Adrenal gland (tissue), 9 donors: ENCODE measurements at regions not wholly inside any gene's neighbourhood (a gene's known extent, or its start where the extent isn't known, plus 50 kb on each side); places are given as distances from the start of the nearest gene placed in this dataset.
A peak's percentile ranks its signal among the peaks of the same experiment; 100 is the strongest.

Source experiments
- DNase-seq, 7 donors: peaks; one replicate each; pipeline ENCODE4 v3.0.0-alpha.2; 2019 to 2020
- H3K27ac ChIP-seq, 5 donors: fragments of 200-600 bp; sonication (generic) in 4 of 5; 1 replicate in 3 of 5; 2 replicates in 2 of 5; pipeline versions ENCODE4 v1.5.1 to v1.8.0; 2016 to 2020; ENCODE audit warnings: mild to moderate bottlenecking in 1 of 5
- H3K27me3 ChIP-seq: fragments of 200-600 bp; 2 replicates; pipeline ENCODE4 v1.8.0; 2021
- H3K36me3 ChIP-seq, 2 donors: fragments of 200-600 bp; replicated peaks in 1 of 2; 1 replicate in 1 of 2; 2 replicates in 1 of 2; pipeline versions ENCODE4 v1.5.1 to v1.8.0; 2018 to 2022
- H3K4me1 ChIP-seq, 2 donors: fragments of 200-600 bp; replicated peaks in 1 of 2; 1 replicate in 1 of 2; 2 replicates in 1 of 2; pipeline versions ENCODE4 v1.5.1 to v1.8.0; 2018 to 2021
- H3K4me3 ChIP-seq, 4 donors: fragments of 200-600 bp; sonication (generic) in 3 of 4; one replicate each; pipeline ENCODE4 v1.5.1; 2016 to 2018
- H3K9me3 ChIP-seq, 3 donors: fragments of 200-600 bp; sonication (generic) in 1 of 3; replicated peaks in 1 of 3; 1 replicate in 2 of 3; 2 replicates in 1 of 3; pipeline versions ENCODE4 v1.5.1 to v1.8.0; 2016 to 2021
- POLR2A ChIP-seq, 2 donors: fragments of 450-650 bp; IDR thresholded peaks; one replicate each; pipeline ENCODE4 v1.6.1; 2017; ENCODE audit warnings: antibody characterized with exemption in 2 of 2, mild to moderate bottlenecking in 2 of 2, moderate library complexity in 1 of 2
- WGBS, 4 donors: extraction: QIAGEN DNeasy Blood & Tissue Kit in 2 of 4; methylation state at CpG; one replicate each; pipeline versions ENCODE4 v1.1.5 to v1.1.7; 2013 to 2017; 5-methylcytosine and 5-hydroxymethylcytosine counted together
- intact Hi-C, 2 donors: fragments of 100-400 bp; cut with DNase I; formaldehyde crosslinking; loops; one replicate each; pipeline versions ENCODE4 v1.14.1 to v1.15.0; 2022 to 2023
- TF ChIP-seq, protein P1 (sequence below), 6 experiments: fragments of 450-650 bp in 4 of 6; fragments of 200-600 bp in 2 of 6; sonication (generic) in 1 of 6; IDR thresholded peaks; 1 replicate in 5 of 6; 2 replicates in 1 of 6; pipeline versions ENCODE4 v1.5.1 to v1.8.0; 2016 to 2021; ENCODE audit warnings: antibody characterized with exemption in 6 of 6, mild to moderate bottlenecking in 2 of 6, moderate library complexity in 1 of 6
- donor health status: healthy with polysubstance abuse.
- donor health status: Bipolar disorder and iron deficiency.
- donor health status: DM: yes; HTN: yes; CAD: no.
- donor health status: DM: no; HTN: no; CAD: no.
- donor health status: DM: no; HTN: no; CAD: no.

- 89 to 92% (median 91%) methylated on average over 4 of the region's 4 CpGs for WGBS, 4 donors
- H3K9me3 ChIP-seq = no peaks in the 10 kb centered on the region
- intact Hi-C loops = no loop called here
- H3K27ac ChIP-seq = no peak overlapping the region
- DNase-seq = no peak
- no peaks in the 10 kb centered on the region for H3K36me3 ChIP-seq
- no peaks in the 10 kb centered on the region for H3K27me3 ChIP-seq
- no peak overlapping the region for H3K4me3 ChIP-seq
- H3K4me1 ChIP-seq = no peaks in the 10 kb centered on the region
- TF ChIP-seq, protein P1, sequence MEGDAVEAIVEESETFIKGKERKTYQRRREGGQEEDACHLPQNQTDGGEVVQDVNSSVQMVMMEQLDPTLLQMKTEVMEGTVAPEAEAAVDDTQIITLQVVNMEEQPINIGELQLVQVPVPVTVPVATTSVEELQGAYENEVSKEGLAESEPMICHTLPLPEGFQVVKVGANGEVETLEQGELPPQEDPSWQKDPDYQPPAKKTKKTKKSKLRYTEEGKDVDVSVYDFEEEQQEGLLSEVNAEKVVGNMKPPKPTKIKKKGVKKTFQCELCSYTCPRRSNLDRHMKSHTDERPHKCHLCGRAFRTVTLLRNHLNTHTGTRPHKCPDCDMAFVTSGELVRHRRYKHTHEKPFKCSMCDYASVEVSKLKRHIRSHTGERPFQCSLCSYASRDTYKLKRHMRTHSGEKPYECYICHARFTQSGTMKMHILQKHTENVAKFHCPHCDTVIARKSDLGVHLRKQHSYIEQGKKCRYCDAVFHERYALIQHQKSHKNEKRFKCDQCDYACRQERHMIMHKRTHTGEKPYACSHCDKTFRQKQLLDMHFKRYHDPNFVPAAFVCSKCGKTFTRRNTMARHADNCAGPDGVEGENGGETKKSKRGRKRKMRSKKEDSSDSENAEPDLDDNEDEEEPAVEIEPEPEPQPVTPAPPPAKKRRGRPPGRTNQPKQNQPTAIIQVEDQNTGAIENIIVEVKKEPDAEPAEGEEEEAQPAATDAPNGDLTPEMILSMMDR (IDR thresholded peaks at IDR 0.05) = no peak
- TF ChIP-seq POLR2A (IDR thresholded peaks at IDR 0.05) = no peak
These were observed 184.7 kb upstream of the PLEKHG7 start for GRCh38 chr12:92518071-92518470.

DNA sequence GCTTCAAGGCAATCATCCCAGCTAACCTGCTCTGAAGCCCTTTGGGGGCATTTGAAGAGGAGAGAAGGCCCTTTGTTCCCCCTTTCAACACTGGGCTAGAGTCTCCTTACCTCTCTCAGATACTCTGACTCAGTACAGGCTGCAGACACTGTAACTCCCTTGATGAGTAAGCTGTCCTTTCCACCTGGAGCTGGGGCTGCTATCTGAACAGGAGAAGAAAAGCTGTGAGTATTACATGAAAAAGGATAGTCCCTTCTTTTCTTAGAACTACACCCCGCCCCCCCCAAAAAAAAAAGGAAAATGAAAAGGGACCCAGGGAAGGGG lies 186.6 kb upstream of the PLEKHG7 start:
- intact Hi-C loops = no loop called here
- no peaks in the 10 kb centered on the region for H3K9me3 ChIP-seq
- H3K27ac ChIP-seq = no peak overlapping the region
- peak in 5 of 7 donors; percentile 25 to 54 (median 38) for DNase-seq
- TF ChIP-seq, protein P1 (IDR thresholded peaks at IDR 0.05) = no peak
- TF ChIP-seq POLR2A (IDR thresholded peaks at IDR 0.05) = no peak
- H3K4me3 ChIP-seq = no peak overlapping the region
- H3K27me3 ChIP-seq = no peaks in the 10 kb centered on the region
- 38 to 62% (median 39%) methylated on average over 1 of the region's 1 CpG for WGBS, 4 donors
- no peaks in the 10 kb centered on the region for H3K4me1 ChIP-seq
- no peaks in the 10 kb centered on the region for H3K36me3 ChIP-seq

GRCh38 chr12:92513231-92513730 lies 189.5 kb upstream of the PLEKHG7 start:
- no peaks in the 10 kb centered on the region for H3K4me1 ChIP-seq
- no peaks in the 10 kb centered on the region for H3K36me3 ChIP-seq
- H3K9me3 ChIP-seq = no peaks in the 10 kb centered on the region
- intact Hi-C loops = no loop called here
- WGBS, 4 donors = 61 to 84% (median 73%) methylated on average over 2 of the region's 2 CpGs
- DNase-seq = no peak
- no peak overlapping the region for H3K27ac ChIP-seq
- TF ChIP-seq, protein P1 (IDR thresholded peaks at IDR 0.05) = no peak
- no peak for TF ChIP-seq POLR2A (IDR thresholded peaks at IDR 0.05)
- no peaks in the 10 kb centered on the region for H3K27me3 ChIP-seq
- H3K4me3 ChIP-seq = no peak overlapping the region

- TF ChIP-seq, protein P1 (IDR thresholded peaks at IDR 0.05) = no peak
- no peak for TF ChIP-seq POLR2A (IDR thresholded peaks at IDR 0.05)
- Histone ChIP-seq H3K4me1 (no peaks in the 10 kb centered on the region), H3K4me3 (no peak overlapping the region), H3K27ac (peak overlapping the region in 1 of 5 donors; percentile 5), H3K9me3 (no peaks in the 10 kb centered on the region), H3K27me3 (no peaks in the 10 kb centered on the region), H3K36me3 (no peaks in the 10 kb centered on the region)
- intact Hi-C loops = no loop called here
- no peak for DNase-seq
- WGBS, 4 donors = 72 to 82% (median 80%) methylated on average over 5 of the region's 5 CpGs
These were observed 191.0 kb upstream of the PLEKHG7 start for GRCh38 chr12:92511786-92512185.
